GM03348 (cell line): ENCODE measurements at regions not wholly inside any gene's neighbourhood (a gene's known extent, or its start where the extent isn't known, plus 50 kb on each side); places are given as distances from the start of the nearest gene placed in this dataset.
"Not testable (repeated sequence)": the region's sequence is repeated elsewhere in the genome, so short reads cannot be mapped to it uniquely, and the experiment has no call there.

Experiments used
- DNase-seq: peaks from one replicate; pipeline ENCODE4 v3.0.0; 2012; ENCODE audit warnings: low spot score

DNA sequence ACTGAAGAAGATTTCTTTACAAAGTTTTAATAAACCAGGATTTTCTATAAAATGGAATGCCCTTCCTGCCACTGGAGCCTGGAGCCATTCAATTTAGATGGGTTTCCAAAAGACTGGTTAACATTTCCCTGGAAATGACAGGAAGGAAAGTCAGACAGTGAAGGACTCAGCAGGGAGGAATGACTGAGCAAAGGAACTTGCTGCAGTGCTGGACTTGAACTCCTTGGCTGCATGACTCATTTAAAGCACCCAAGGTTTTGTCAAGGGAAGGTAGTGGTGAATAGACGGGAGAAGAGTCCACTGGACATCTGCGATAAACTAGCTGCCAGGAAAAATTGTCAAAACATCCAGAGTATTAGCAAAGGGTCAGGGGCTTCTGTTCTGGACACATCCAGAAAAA is 163.8 kb upstream of the SLC28A3 start:
- no peak for DNase-seq

DNA sequence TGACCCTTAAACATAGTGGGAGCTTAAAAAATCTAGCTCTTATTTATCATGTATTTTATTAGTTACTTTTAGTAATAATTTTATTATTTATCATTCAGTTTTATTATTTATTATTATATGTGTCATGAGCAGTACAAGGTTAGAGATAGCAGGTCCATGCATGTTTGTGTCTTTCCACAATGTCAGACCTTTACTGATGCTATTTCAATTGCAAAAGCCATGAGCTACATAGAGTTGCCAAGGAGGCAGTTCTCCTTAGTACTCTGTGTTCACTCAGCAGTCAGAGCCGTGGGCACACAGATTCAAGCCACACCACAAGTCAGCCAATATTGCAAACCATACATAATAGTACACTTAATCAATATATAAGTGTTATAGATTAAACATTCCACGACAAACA is 157.9 kb upstream of the NTRK2 start:
- DNase-seq, result no peak

DNA sequence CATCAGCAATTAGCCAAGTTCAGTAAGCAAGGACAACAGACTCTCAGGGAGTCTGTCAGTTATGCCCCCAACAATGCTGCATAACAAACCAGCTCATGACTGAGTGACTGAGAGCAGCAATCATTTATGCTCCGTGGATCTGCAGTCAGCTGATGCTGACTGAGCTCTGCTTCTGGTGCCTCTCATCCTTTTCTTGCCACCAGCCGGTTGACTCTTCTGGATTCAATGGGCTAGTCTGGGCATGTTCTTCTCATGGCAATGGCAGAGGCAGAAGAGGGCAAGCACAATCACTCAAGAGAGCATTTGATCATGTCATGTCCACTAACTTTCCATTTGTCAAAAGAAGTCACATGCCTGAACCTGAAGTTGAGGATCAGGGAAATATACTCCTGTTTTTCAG is 157.0 kb upstream of the NTRK2 start:
- no peak for DNase-seq

DNA sequence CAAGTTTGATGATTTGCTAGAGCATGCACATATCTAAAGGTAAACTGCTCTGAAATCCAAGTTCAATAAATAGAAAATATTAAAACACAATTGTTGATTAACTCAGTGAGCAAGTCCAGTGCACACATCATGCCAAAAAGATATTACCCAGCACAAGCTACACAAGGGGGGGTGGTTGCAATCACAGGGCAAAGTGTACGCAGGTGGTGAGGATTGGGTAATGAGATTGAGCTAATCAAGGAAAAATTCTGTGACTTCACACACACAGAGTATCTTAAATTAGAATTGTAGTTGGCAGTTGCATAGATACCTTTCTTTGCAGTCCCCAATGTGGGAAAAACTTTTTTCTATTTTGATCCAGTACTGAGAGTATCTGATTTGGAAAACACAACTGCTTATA is 156.1 kb upstream of the NTRK2 start:
- DNase-seq, result no peak

DNA sequence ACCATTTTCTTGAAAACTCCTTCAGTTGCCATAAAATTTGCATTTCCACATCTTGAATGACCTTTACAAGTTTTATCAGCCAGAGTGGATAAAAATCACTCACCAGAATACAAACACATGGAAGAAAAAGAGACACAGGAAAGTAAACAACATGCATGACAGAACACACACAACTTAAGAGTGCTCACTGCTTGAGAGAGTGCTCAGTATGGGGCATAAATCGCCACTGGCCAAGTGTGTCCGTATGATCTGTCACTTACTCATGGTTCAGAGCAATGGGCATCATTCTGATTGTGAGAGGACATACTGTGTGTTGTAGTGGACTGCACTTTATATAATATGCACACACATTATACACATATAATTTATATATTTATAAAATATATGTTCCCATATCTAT is 155.6 kb upstream of the NTRK2 start:
- DNase-seq, result no peak

DNA sequence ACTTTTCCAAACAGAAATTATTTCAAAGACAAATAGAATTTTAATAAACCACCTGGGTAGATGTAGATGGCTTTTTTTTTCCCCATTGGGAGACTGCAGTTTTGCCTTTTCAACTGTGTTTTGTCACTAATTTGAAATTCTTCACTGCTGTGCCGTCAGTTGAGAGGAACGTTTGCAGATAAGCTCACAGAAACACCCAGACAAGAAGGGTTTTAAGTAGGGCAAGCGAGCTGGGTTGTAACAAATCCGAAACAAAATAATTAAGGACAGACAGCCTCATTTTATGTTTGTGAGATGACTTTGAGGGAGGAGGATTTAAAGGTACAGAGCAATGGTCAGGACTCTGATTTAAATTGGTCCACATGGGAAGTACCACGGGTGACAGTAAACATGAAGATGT is 155.1 kb upstream of the NTRK2 start:
- no peak for DNase-seq

DNA sequence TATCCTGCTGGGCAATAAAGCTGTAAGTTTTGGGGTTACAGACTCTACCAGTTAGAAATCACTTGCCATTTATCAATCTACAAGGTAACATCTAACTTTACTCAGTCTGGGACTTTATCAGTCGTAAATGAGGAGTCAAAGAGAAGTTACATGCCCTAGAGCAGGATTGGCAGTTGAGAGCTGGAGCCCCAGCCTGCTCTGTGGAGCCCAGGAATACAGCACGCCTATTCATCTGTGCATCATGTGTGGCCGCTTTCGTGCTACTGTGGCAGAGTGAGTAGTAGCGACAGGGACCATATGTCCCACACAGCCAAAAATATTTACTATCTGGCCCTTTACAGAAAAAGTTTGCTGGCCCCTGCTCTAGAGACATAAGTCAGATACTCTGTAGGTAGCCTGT is 152.5 kb upstream of the NTRK2 start:
- no peak for DNase-seq

DNA sequence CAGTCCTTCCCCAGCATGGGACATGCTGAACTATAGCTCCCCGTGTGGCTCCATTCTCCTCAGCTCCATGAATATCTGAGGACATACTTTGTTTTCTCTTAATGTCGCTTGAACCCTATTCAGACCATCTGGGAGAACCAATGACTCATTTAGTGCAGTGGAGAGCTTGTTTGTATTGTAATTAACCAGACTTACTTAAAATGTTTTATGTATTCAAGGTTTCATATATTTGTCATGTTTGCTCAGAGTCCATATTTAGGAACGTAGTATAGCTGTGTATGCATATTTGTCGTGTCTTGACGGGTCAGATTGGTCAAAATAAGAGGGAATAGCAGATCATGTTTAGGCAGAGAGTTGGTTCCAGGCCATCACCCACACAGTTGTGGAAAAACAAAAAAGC is 150.1 kb upstream of the NTRK2 start:
- DNase-seq, result no peak

DNA sequence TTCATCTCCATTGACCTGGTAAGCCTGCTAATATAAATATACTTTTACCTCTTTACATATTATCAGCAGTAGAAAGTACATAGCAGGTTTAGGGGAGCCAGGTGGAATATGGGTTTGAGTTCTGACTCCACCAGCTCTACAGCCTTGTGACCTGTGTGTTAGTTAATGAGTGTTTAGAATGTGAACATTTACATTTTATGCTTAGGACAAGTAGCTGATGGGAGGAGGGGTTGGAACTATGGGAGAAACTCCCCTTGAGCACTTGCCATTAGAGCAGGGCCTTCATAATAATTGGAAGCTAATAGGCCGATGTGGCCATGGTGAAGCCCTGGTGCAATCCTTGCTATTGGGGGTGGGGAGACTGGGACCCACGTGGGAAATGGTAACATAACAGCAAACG is 148.3 kb upstream of the NTRK2 start:
- DNase-seq, result no peak

DNA sequence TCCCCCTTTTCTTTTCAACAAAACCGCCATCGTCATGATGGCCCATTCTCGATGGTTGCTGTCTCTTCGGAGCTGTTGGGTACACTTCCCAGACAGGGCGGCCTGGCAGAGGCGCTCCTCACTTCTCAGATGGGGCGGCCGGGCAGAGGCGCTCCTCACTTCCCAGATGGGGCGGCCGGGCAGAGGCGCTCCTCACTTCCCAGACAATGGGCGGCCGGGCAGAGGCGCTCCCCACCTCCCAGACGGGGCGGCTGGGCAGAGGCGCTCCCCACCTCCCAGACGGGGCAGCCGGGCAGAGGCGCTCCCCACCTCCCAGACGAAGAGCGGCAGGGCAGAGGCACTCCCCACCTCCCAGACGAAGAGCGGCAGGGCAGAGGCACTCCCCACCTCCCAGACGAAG is 143.3 kb upstream of the NTRK2 start:
- not testable (repeated sequence) for DNase-seq

DNA sequence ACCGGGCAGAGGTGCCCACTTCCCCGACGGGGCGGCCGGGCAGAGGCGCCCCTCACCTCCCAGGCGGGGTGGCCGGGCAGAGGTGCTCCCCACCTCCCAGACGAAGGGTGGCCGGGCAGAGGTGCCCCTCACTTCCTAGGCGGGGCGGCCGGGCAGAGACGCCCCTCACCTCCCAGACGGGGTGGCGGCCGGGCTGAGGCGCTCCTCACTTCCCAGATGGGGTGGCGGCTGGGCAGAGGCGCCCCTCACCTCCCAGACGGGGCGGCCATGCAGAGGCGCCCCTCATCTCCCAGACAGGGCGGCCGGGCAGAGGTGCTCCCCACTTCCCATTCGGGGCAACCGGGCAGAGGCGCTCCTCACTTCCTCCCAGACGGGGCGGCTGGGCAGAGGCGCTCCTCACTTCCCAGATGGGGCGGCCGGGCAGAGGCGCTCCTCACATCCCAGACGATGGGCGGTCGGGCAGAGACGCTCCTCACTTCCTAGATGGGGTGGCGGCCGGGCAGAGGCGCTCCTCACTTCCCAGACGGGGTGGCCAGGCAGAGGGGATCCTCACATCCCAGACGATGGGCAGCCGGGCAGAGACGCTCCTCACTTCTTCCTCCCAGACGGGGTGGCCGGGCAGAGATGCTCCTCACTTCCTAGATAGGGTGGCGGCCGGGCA is 142.3 kb upstream of the NTRK2 start:
- DNase-seq, result not testable (repeated sequence)

DNA sequence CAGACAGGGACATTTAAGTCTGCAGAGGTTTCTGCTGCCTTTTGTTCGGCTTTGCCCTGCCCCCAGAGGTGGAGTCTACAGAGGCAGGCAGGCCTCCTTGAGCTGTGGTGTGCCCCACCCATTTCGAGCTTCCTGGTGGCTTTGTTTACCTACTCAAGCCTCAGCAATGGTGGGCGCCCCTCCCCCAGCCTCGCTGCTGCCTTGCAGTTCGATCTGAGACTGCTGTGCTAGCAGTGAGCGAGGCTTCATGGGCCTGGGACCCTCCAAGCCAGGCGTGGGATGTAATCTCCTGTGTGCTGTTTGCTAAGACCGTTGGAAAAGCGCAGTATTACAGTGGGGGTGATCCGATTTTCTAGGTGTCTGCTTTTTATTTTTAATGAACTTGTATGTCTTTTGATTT is 133.6 kb upstream of the NTRK2 start:
- DNase-seq, result not testable (repeated sequence)

DNA sequence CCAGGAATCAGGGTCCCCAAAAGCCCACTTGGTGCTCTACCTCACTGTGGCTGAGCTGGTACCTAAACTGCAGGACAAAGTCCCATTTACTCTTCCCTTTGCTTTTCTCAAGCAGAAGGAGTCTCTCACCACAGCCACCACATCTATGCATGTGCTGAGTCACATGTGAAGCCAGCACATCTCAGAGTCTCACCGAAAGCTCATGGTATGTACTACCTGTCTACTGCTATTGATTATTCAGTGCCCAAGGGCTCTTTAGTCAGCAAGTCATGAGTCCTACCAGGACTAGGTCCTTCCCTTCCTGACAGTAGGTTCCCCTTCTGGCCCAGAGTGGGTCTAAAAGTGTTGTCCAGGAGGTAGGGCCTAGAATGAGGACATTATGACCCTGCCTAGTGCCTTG is 130.7 kb upstream of the NTRK2 start:
- DNase-seq, result no peak

DNA sequence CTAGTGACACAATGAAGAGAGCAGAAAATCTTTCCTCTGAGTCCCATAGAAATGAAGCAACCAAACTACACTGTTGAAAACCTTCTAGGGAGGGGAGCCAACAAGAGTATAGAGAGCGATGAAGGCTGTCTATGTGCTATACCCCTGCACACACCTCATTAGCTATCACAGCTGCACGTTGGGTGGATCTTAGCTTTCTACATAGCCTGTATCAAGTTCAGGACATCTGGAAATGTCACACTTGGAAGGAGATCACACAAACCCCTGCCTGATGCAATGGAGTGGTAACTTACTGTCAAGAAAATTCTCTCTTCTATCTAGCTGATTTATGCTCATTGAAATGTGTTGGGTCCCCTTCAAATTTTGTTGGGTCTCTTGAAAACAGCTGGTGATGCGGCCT is 127.0 kb upstream of the NTRK2 start:
- no peak for DNase-seq

DNA sequence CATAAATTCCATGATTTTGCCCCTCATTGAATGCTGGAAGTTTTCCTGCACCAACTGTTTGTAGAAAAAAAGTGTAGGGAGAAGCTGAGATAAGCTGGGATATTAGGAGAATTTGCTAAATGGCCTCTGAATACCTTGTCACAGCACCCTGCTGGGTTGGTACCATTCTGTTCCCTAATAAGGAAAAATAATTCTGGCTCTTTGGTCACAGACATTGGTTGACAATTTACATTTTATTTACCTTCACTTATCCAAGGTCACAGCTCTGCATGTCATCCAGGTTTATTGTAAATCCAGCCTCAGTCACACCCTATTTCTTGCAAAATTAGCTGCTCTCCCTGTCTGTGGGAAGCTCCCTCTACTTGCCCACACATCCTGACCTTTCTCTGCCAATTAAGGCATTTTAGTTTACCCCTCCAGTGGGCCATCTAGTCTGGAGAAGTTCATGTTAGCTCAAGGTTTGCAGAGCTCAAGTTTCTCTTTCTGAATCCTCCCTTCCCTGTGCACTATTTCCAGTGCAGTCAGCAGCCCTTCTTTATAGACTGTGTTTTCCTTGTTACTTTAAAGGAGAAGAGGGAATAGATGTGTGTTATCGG is 115.4 kb upstream of the NTRK2 start:
- DNase-seq, result no peak

DNA sequence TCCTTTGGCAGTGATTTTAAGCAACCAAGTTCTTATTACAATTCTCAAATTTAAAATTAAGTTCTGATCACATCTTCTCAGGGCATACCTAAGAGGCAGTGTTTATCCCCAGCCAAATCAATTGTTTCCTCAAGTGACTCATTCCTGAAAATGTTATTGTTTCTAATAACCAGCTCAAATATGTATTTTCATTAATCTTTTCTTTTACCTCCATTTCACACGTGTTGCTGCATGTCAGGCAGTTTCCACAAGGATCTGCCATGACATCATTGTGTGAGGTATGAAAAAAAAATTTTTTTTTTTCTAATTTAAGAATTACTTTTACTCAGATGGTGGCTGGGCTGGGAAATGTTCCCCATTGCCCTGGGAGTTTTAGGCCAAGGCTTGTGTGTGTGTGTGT is 113.0 kb upstream of the NTRK2 start:
- DNase-seq, result no peak

DNA sequence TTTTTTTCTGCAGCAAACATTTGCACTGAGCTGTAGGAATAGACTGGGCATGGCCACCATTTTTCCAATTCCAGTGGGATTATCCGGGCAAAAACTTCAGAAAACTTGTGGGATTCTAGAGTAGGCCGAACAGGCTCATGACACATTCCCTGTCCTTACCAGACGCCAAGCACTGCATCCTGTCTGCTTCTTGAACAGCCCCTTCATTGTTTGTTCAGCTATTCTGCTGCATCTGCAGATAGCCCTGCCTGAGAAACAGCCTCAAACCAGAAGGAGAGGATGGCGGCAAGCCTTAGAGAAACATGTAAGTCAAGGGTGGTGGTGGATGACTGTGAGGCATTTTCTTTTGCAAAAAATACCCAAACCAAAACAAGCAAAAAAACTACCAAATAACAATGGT is 111.8 kb upstream of the NTRK2 start:
- no peak for DNase-seq

DNA sequence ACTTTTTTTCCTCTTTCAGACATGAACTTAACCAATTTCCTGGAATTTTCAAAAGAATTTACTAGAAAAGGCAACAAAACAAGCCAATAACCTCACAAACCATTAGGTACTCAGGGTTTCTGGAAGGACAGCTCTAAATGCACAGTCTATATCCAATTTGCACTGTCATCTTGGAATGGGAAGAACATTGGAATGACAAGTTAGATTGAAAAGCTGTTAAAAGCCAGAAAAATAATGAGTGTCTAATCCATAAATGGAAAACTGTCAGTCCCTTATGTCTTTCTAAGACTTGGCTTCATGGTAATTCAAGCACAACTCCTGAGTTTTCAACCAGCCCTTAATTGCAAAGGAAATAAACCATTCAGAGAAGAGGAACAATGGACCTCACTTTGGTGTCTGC is 105.8 kb upstream of the NTRK2 start:
- no peak for DNase-seq

DNA sequence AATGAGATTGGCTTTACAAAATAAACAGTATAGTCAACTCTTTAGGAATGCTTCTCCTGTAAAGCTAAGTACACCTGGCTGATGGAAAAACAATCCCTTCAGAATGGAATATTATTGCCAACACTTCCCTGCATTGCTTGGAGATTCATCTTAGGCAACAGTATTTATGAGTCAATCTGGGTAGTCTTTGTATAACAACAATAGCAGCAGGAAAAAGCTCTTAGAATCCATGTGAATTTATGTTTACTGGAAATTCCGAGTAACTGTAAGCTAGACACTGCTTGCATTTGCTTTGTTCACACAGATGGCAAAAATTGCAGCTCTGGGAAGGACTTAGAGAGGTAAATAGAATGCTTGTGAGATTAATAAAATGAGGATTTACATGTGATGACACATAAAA is 101.7 kb upstream of the NTRK2 start:
- no peak for DNase-seq

DNA sequence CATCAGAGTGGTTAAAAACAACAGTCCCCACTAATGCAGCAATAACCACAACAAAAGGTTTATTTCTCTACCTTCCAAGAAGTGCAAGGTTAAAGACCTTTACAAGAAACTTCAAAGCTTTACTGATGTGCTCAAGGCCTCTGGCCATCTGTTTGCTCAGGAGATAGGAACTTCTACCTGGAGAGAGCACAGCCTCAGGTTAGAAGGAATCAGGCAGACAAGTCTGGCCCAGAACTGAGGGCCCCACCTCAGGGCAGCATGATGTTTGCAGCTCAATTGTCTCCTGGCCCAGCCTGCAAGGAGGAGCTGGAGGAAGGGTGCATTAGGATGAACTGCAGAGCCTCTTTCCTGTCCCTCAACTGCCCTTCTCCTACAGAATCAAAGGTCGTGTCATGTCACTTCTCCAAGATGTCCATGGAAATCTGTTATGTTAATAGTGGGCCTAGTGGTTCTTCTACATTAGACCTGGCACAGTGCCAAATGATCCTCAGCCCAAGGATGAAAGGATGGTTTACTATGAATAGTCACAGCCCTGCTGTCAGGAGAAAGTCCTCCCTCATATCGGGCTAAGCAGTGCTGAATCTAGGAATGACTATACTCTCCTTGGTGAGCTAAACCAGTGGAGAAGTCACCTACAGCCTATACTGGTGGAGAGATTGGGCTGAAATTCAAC is 98.9 kb upstream of the NTRK2 start:
- peak; percentile 6 for DNase-seq

DNA sequence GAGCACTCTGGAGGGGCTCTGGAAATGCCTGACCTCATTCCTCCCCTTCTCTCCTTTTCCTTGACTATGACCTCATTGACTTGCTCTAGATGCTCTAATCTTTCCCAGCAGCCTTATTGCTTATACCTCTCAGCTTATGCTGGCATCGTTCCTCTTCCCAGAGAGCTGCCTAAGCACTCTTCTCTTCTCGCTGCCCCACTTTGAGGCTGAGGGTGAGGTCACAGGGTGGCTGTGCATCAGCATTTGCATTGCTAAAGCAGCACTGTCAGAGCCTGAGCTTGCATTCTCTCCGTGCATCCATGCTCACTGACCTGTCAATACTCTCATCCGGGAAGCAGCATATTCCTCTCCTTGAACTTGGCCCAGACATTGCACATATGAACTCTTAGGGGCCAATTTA is 96.4 kb upstream of the NTRK2 start:
- DNase-seq, result no peak

DNA sequence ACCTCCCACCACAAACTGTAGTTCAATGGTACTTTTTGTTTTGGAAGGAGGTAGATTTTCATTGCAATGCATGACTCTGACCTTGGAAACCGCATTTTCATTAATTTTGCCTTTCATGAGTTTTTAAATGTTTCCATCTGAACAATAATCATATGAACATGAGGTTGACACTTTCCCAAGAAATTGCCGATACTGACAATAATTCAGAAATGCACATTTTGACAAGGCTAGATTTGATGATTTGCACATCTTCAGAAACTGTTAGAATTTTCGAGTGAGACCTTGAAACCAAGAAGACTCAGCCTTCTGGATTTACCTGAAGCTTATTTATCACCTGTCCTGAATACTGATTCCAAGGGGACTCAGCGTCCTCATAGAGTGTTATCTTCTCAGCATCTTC is 93.8 kb upstream of the NTRK2 start:
- DNase-seq, result no peak

DNA sequence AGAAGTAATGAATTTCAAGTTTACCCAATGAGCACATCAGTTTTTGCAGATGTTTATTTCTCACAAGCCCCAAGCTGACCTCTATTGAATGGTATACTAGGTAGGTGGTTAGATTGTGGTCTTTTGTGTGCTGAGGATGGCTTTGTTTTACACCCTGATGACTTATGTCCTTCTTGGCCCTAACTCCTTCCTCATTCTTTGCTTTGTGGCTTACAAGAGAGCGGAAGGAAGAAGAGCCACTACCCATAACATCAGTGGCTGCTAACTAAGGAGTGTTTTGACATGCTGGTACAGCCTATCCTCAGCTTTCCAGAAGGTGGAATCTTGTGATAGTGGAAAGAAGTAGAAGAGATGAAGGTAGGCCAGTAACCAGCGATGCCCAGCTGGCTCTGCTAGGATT is 85.7 kb upstream of the NTRK2 start:
- DNase-seq, result no peak

DNA sequence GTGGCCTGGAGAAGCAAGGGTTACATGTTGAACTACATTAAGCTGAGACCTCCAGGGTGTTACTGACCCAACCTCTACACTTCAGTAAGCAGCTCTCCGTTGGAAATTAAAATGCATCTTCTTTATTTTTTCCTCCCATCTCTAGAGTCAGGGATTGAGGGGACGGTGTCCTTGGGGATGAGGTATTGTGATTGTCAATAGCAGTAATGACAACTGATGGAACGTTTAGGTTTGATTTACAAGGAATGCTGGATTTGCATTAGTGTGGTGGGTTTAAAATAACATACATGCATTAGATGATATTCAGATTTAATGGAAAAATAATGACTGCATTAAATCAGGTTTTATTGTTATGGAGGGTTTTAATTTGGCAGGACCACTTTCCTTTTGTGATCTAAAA is 82.9 kb upstream of the NTRK2 start:
- no peak for DNase-seq
